ENCODE measurements at regions not wholly inside any gene's neighbourhood (a gene's known extent, or its start where the extent isn't known, plus 50 kb on each side); places are given as distances from the start of the nearest gene placed in this dataset.

GRCh38 chr6:141406761-141407160 is 726.0 kb upstream of the GJE1 start:
- Histone ChIP-seq H2AFZ (ENCODE audit: low read depth, low read length) (no peak overlapping the region), H3F3A (ENCODE audit: insufficient read depth, low read length, poor library complexity, severe bottlenecking) (no peaks in the 10 kb centered on the region), H3K79me2 (replicated peaks; ENCODE audit: insufficient read depth, low read length) (no peaks in the 10 kb centered on the region), H4K20me1 (ENCODE audit: insufficient read depth) (no peaks in the 10 kb centered on the region), H3K9ac (ENCODE audit: low read length) (no peak overlapping the region), H3K9me2 (ENCODE audit: insufficient read depth, low read length) (no peaks in the 10 kb centered on the region), H3K4me2 (ENCODE audit: low read length) (no peak overlapping the region), H3K27me3 (ENCODE audit: insufficient read depth, low read depth, low read length) (no peaks in the 10 kb centered on the region), H3K36me3 (ENCODE audit: insufficient read depth, low read length) (no peaks in the 10 kb centered on the region), H3K27ac (ENCODE audit: low read length) (no peak overlapping the region), H3K9me3 (ENCODE audit: low read length) (peaks cover 13% of the 10 kb centered on the region), H3K4me3 (ENCODE audit: low read length) (no peak overlapping the region)
- TF ChIP-seq REST (IDR thresholded peaks at IDR 0.05; ENCODE audit: borderline replicate concordance), result no peak
- TF ChIP-seq MXI1 (conservative IDR thresholded peaks at IDR 0.05; ENCODE audit: poor library complexity, severe bottlenecking), result no peak
- TF ChIP-seq EZH2 (IDR thresholded peaks at IDR 0.05; ENCODE audit: borderline replicate concordance, insufficient read depth, low read length, poor library complexity, severe bottlenecking), result no peak
- no peak for TF ChIP-seq EP300 (conservative IDR thresholded peaks at IDR 0.05; ENCODE audit: poor library complexity, severe bottlenecking)
- TF ChIP-seq RAD21 (conservative IDR thresholded peaks at IDR 0.05), result no peak
- TF ChIP-seq SMC3 (conservative IDR thresholded peaks at IDR 0.05; ENCODE audit: poor library complexity), result no peak
- no peak for TF ChIP-seq CTCF (IDR thresholded peaks at IDR 0.05; ENCODE audit: poor library complexity, severe bottlenecking)
- no peak for TF ChIP-seq POLR2AphosphoS5 (IDR thresholded peaks at IDR 0.05)
- no peak for TF ChIP-seq TAF1 (IDR thresholded peaks at IDR 0.05; ENCODE audit: low read depth)

GRCh38 chr6:141403827-141404226 is 728.9 kb upstream of the GJE1 start:
- H3K27me3 ChIP-seq (ENCODE audit: insufficient read depth, low read depth, low read length), result no peaks in the 10 kb centered on the region
- H3K79me2 ChIP-seq (replicated peaks; ENCODE audit: insufficient read depth, low read length), result no peaks in the 10 kb centered on the region
- no peak overlapping the region for H2AFZ ChIP-seq (ENCODE audit: low read depth, low read length)
- no peaks in the 10 kb centered on the region for H3K36me3 ChIP-seq (ENCODE audit: insufficient read depth, low read length)
- no peaks in the 10 kb centered on the region for H3F3A ChIP-seq (ENCODE audit: insufficient read depth, low read length, poor library complexity, severe bottlenecking)
- no peak overlapping the region for H3K4me2 ChIP-seq (ENCODE audit: low read length)
- no peak overlapping the region for H3K27ac ChIP-seq (ENCODE audit: low read length)
- TF ChIP-seq POLR2AphosphoS5 (IDR thresholded peaks at IDR 0.05) (no peak), CTCF (IDR thresholded peaks at IDR 0.05; ENCODE audit: poor library complexity, severe bottlenecking) (no peak)
- no peaks in the 10 kb centered on the region for H4K20me1 ChIP-seq (ENCODE audit: insufficient read depth)
- peaks cover 11% of the 10 kb centered on the region for H3K9me3 ChIP-seq (ENCODE audit: low read length)
- no peak overlapping the region for H3K4me3 ChIP-seq (ENCODE audit: low read length)
- no peak overlapping the region for H3K9ac ChIP-seq (ENCODE audit: low read length)
- no peaks in the 10 kb centered on the region for H3K9me2 ChIP-seq (ENCODE audit: insufficient read depth, low read length)

Data from neural cell (in vitro differentiated cells).